ENCODE measurements at regions not wholly inside any gene's neighbourhood (a gene's known extent, or its start where the extent isn't known, plus 50 kb on each side); places are given as distances from the start of the nearest gene placed in this dataset.

- TF ChIP-seq ZNF274 (IDR thresholded peaks at IDR 0.05; ENCODE audit: low read depth, low read length) (no peak), YY1 (IDR thresholded peaks at IDR 0.05; ENCODE audit: insufficient read depth, insufficient read length) (no peak)
Observed at GRCh38 chr12:25816637-25817036, 141.8 kb upstream of the RASSF8 start.
